ENCODE measurements at regions not wholly inside any gene's neighbourhood (a gene's known extent, or its start where the extent isn't known, plus 50 kb on each side); places are given as distances from the start of the nearest gene placed in this dataset.
A peak's percentile ranks its signal among the peaks of the same experiment; 100 is the strongest.

DNA sequence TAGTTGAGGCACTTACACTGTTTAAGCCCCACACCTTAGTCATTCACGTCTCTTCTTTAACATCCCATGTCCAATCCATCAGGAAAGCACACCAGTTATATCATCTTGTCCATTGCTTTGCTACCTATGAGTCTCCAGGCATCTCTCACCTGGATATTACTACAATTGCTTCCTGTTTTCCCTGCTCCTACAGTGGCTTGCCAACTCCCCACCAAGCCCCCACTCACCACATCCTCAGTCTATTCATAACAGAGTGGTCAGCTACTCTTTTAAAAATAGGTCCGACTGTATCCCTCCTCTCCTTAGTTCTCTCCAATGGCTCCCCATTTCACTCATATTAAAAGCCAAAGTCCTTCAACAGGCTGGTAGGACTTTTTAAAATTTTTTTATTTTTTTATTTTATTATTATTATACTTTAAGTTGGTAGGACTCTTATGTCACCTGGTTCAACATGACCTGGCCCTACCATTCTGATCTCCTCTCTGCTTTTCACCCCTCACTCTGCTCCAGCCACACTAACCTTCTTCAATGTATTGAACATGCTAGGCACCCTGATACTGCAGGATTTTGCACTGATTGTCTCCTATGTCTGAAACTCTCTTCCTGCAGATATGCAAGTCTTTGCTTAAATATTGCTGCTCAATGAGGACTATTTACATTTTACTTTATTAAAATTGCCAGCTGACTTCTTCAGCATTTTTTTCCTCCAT, 253.2 kb downstream of the CYRIA start:
- no peak for DNase-seq (ENCODE audit: low read depth)

DNA sequence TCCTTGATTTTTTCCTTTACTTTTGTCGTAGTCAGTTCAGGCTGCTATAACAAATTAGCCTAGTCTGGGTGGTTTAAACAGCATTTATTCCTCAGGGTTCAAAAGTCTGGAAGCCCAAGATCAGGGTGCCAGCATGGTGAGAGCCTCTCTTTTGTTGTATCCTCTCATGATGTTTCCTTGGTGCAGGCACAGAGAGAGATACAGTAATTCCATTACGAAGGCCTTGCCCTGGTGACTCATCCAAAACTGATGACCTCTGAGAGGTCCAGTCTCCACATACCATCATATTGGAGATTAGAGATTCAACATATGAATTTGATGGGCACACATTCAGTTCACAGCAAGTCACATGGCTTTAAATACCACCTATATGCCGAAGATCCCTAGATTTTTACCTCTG, 253.8 kb downstream of the CYRIA start:
- DNase-seq (ENCODE audit: low read depth): no peak

DNA sequence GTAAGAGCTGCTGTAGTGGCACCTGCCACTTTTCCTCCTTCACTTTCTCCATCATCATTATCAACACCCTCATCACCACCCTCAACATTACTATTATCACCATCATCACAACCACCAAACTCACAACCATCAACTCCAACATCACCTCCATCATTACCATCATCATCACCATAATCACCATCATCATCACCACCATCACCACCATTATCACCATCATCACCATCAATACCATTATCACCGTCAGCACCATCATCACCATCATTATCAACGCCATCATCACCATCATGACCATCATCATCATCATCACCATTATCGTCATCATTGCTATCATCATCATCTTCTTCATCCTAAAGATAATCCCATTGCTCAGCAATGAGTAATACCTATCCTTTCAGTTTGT, 255.8 kb downstream of the CYRIA start:
- DNase-seq (ENCODE audit: low read depth): no peak

DNA sequence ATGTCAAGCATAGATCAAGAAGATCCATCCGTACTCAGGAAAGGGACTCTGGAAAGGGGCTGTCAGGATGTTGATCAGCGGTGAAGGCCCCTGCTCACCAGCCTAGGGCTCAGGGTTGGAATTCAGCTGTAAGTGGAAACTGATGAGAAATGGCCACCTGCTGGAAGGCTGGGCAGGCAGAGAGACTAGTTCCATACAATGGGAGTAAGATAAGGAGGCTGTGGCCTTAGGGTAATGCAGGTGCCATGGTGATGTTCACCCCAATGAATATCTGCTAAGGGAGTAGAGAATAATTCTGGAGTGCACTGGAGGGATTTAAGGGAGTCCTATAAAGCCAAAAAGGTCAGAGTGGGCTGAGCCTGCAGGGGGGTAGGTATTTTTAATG, 256.6 kb downstream of the CYRIA start:
- no peak for DNase-seq (ENCODE audit: low read depth)

DNA sequence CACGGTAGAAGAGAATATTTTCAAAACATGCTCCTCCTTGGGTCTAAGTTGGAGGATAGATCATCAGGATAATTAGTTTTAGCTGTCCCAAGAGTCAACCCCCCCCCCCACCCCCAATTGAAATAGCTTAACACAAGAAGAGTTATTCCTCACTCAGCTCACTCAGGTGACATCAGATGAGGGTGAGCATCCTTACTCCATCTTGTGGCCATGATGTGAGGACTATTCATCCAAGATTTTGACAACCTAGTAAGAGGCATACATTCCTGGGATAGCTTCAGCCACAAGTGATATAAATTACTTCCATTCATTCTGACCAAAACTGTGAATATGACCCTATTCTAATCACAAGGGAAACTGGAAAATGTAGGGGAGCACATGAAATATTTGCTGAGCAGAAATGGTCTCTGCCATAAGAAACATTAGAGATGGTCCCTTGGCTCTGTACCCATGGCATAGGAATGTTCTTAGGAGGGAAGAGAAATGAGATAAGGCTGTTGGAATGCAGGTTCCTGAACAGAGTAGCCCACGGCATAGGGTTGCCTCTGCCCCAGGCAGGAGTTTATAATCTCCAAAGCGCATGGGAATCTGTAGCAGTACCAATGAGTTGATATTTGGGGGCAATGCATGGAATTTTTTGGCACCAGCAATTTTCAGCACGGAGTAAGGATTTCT, 257.2 kb downstream of the CYRIA start:
- no peak for DNase-seq (ENCODE audit: low read depth)

DNA sequence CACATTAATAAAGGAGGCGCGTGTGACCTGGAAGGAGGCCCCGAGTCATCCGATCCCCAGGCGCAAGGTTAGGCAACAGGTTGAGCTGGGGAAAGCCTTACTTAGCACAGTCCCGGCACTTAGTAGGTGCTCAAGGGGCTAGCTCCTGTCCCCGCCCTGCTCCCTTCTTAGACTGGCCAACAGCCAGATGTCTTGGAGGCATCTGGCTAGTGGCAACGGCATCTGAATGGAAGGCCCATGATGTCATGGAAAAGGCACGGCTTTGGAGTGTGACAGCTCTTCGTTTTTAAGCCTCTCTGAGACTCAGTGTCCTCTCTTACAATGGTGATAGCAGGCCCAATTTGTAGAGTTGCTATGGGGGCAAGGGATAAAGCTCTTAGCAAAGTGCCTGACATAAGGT, 258.3 kb downstream of the CYRIA start:
- DNase-seq (ENCODE audit: low read depth): no peak

DNA sequence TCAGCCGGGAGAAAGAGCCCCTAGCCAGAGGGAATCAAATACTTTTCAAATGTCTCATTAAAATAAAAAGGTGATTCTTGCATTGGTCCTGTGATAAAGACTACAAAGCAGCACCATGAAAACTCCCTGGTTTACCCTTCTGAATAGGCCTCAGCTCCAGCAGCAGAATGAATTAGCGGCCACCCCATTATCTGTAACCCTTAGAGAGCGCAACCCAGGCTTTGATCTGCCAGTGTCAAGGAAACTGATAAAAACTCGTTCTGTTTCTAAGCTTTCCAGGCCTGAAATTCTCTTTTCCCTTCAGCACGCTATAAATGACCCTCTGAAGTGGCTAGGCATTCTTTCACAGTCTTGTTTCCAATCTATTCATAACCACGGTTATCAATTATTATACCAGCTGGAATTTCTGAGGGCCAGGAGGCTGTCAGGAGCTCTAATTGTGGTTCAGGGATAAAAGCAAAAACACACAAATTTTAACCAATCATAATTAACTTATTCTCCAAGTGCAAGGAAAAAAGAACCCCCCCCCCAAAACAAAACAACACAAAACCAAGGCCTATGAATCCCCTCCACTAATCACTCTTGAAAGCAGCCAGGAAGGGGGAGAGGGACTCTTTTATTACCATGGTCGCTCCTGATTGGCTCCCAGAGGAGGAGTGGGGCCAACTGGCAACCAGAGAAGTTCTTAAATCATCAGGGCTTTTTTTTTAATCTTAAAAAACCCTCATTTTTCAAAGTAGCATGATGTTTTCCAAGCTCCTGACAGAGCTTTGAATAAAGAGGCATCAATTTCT, 258.9 kb downstream of the CYRIA start:
- no peak for DNase-seq (ENCODE audit: low read depth)

DNA sequence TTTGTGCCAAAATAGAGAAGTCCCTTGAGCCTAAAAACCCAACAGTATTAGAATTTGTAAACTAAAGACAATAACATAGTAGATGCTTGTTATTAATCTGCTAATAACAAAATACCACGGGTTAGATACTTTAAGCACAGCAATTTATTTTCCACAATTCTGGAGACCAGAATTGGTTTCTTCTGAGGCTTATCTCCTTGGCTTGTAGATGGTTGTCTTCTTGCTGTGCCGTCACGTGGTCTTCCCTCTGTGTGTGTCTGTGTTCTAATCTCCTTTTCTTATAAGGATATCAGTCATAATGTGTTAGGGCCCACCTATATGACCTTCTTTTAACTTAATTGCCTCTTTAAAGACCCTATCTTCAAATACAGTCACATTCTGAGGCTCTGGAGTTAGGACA, 260.1 kb downstream of the CYRIA start:
- no peak for DNase-seq (ENCODE audit: low read depth)

DNA sequence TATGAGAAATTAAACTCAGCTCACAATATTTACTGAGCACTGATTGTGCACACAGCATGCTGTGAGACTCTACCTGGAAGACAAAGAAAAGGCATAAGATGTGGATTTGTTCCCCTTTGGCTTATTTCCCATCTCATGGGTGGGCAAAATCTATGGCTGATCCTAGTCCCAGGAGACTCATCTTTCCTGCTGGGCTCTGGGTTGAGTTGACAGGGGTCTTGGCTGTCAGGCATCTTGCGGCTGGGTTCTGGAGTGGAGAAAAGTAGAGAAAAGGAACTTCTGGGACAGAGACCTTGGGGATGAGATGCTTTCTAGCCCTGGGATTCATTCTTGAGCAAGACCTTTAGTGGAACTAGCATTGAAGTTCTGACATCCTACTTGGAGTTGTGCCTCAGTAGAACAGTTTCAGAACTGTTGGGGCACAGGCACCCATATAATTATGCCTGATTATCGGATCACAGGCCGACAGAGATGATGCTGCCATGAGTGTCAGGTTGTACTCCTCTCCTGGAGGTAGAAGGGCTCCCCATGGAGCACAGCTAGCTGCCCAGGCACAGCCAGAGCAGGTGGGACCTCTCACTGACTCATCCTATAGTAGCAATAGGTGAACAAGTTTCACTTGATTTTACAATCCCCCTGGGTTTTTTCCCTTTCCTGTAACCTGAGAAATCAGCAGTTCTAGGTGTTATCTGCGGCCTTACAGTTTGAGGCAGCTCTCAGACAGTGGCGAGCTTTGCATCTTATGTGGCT, 260.9 kb downstream of the CYRIA start:
- DNase-seq (ENCODE audit: low read depth): no peak

DNA sequence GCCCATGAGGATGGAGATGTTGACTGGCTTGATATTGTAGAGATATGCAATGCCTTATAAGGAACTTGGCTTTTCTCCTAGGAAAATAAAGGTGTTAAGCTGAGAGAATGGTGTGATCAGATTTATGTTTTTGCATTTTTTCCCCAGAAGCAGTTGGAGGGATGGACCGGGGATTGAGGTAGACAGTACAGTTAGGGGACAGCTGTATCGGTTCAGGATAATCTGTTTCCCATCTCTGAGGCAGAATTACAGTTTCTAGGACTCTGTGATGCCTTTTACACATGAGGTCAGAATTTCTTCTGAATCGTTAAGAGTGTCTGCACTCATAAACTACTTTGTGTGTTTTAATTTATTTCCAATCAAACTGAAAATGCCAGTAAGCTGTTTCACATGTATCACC, 261.5 kb downstream of the CYRIA start:
- no peak for DNase-seq (ENCODE audit: low read depth)

DNA sequence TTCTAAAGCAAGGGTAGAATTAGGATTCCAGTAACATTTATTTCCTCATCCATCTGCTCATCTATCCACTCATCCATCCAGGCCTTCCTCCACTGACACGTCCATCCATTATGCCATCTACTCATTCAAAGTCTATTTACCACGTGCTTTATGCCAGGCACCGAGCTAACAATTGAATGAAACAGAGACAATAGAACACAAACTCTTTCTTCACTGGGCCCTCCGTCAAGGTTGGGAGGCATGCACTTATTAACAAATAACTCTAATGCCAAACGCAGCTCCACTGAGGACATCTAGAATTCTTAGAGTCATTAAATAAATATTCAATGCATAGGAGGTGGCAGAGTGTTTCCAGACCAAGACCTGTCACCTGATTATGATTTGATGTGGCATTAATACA, 262.7 kb downstream of the CYRIA start:
- no peak for DNase-seq (ENCODE audit: low read depth)

DNA sequence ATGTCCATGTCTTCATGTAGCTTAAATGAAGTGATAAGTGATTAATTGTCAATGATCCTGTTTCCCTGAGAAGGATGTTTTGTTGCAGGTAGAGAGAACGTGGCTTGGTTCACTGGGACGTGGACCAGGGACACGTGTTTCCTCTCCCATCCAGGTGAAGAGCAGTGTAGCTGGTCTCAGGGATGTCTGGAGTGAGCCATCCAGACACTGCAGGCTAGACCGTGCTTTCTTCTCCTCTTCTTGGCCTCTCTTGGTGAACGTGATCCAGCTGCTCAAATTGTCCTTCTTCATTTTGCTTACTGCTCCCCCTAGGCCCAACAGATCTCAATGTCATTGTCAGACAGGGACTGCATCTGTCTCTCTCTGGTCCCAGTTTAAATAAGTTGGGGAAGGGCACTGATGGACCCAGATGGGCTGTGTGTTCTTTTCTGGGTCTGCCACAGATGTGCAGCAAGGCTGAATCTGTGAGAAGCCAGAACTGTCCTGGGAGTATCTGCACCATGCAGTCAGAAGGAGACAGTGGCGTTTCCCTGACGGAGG, 263.8 kb downstream of the CYRIA start:
- no peak for DNase-seq (ENCODE audit: low read depth)

DNA sequence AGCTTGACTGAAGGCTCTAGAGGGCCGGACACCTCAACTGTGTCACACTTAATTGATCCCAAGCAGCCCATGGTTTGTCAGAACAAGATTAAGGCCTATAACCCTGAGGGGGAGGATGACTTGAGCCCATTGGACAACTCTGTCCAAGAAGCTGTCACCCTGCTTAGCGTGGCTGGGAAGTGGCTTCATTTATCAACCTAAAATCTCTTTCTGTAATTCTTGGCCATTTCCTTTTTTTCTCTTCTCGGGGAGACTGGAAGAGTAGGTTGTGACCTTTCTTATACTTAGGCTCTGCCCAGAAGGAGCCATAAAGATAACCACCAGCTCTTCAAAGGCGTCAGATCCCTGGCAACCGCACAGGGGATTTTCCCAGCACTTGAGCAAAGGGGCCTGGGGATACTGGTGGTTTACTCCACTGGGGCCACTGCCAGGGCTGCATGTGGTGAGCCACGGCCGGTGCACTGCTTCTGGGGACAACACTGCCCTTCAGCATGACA, 265.5 kb downstream of the CYRIA start:
- DNase-seq (ENCODE audit: low read depth): peak; percentile 4

DNA sequence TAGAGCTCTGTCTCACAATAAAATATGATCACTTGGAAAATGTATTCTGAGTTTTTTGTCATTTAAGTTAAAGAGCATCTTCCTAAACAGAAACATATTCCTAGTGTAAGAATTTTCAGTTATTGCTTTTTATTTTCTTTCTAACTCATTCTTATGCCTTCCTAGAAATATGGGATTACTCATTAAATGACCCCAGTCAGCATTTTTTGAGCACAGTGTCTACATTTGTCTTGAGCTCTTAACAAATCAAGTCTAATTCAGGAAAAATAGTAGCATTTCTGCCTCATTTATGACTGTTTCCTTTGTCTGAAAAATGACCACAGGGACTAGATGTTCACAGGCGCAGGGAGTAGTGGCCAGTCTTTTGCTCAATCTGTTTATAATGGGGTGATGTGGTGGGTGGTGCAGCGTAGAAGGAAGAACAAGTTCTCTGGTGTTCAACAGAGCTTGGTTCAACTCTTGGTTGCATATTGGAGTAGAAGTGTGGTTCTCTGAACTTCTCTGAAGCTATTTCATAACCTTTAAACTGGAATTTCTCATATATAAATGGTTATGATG, 267.1 kb downstream of the CYRIA start:
- DNase-seq (ENCODE audit: low read depth): no peak

DNA sequence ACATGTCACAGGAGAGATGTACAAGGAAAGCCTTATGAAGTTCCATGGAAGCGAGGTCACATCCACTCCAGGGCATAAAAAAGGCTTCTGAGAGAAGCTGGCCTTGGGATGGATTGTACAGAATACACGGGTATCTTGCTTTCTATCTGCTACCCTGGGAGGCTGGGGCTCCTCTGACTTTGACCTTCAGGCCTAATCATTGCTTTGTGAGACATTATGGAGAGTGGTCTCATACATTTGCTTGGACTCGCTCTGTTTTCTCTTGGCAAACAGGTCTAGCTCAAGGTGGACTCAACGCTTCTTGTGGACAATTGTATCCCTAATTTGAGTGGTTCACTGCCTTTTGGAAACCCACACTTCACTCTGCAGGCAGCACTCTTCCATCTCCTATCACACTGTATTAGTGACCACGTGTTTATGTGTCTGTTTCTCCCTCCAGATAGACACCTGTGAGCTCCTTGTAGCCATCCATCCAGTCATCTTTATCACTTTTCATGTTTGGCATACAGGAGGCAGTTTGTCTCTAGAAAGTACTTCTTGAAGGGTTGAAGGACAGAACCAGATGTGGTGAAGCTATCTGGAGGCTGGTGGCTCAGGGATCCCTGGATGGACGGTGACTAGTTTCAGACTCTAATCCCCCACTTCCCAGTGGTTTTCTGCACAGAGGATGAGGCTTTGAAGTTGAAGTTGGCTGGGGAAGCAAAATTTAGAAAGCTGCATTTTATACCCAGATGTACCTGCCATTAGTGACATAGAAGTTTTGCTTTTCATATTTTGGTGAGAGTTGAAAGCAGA, 267.8 kb downstream of the CYRIA start:
- DNase-seq (ENCODE audit: low read depth): no peak

DNA sequence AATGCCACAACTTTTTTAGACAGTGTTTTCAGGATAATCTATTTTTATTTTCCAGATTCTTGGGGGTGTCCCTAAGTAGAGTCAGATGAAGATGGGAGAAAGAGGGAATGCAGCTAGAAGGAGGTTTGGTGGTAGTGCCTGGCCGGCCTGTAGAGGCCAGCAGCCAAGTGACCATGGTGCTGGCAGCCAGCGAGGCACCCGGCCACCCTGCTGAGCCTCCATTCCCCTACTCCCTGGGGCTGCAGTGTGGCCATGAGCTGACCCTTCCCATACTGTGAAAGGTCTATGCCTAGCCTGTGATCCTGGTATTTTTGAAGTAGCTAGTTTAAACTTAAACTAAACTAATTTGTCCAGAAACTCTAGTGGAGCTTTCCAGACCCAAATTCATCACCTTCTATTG, 268.6 kb downstream of the CYRIA start:
- no peak for DNase-seq (ENCODE audit: low read depth)

DNA sequence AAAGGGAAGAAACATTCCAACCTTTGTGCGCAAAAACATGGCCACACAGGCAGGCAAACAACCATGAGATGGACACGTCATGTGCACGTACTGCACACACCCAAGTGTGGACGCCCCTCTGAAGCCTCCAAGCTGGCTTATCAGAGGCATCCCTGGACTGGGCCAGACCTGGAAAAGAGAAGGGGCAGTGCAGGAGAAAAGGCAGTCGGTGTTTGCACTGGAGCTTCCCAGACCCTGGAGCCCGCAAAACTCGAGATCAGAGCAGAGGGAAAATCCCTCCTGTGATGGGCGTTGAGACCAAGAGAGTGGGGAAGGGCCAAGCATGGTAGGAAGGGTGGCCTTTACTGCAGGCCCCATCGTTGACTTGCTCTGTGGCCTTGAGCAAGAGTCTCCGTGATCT, 269.5 kb downstream of the CYRIA start:
- no peak for DNase-seq (ENCODE audit: low read depth)

DNA sequence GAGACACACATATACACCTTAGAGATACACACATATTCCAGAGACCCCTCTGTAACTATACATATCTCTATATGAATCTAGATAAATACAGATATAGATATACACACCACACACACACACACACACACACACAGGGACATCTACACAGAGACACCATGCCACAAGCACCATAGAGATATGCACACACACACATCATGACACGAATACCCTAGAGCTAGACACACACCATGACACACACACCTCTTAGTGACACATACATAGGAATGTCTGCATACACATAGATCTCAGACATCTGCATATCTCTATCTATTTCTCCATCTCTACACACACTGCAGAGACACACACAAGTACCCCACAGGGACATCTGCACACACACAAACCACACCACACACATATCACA, 270.0 kb downstream of the CYRIA start:
- no peak for DNase-seq (ENCODE audit: low read depth)

DNA sequence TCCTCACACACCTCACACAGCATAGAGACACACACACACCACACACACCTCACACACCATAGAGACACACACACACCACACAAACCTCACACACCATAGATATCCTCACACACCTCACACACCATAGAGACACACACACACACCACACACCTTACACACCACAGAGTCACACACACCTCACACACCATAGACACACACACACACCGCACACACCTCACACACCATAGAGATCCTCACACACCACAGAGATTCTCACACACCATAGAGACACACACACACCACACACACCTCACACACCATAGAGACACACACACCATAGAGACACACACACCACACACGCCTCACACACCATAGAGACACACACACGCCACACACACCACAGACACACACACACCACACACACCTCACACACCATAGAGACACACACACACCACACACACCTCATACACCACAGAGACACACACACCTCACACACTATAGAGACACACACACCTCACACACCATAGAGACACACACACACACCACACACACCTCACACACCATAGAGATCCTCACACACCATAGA, 270.6 kb downstream of the CYRIA start:
- no peak for DNase-seq (ENCODE audit: low read depth)

Data from M059J (cell line).